Hepatocyte (in vitro differentiated cells): ENCODE measurements at regions not wholly inside any gene's neighbourhood (a gene's known extent, or its start where the extent isn't known, plus 50 kb on each side); places are given as distances from the start of the nearest gene placed in this dataset.

Experiments used
- DNase-seq: peaks from one replicate; pipeline ENCODE4 v3.0.0-alpha.2; 2016; ENCODE audit warnings: low spot score
- H2AFZ ChIP-seq: fragments of 200-600 bp; sonication (generic); 2 replicates; pipeline ENCODE4 v1.6.0; 2016; ENCODE audit warnings: antibody characterized with exemption, mild to moderate bottlenecking
- H3K27ac ChIP-seq: fragments of 200-600 bp; sonication (generic); 2 replicates; pipeline ENCODE4 v1.5.1; 2016; ENCODE audit warnings: mild to moderate bottlenecking
- H3K27me3 ChIP-seq: fragments of 200-600 bp; sonication (generic); 2 replicates; pipeline ENCODE4 v1.6.1; 2016
- H3K36me3 ChIP-seq: fragments of 200-600 bp; sonication (generic); replicated peaks from 2 replicates; pipeline ENCODE4 v1.5.1; 2016; ENCODE audit warnings: low read depth; ENCODE audit not compliant: insufficient read depth
- H3K4me1 ChIP-seq: fragments of 200-600 bp; sonication (generic); 2 replicates; pipeline ENCODE4 v1.5.1; 2016; ENCODE audit warnings: mild to moderate bottlenecking, moderate library complexity; ENCODE audit not compliant: insufficient read depth
- H3K4me2 ChIP-seq: fragments of 200-600 bp; sonication (generic); 2 replicates; pipeline ENCODE4 v1.6.0; 2016
- H3K4me3 ChIP-seq: fragments of 200-600 bp; sonication (generic); 2 replicates; pipeline ENCODE4 v1.5.1; 2016; ENCODE audit warnings: mild to moderate bottlenecking
- H3K79me2 ChIP-seq: fragments of 200-600 bp; sonication (generic); 2 replicates; pipeline ENCODE4 v1.6.0; 2017; ENCODE audit warnings: mild to moderate bottlenecking
- H3K9me2 ChIP-seq: fragments of 200-600 bp; sonication (generic); replicated peaks from 2 replicates; pipeline ENCODE4 v1.6.0; 2017; ENCODE audit warnings: mild to moderate bottlenecking; ENCODE audit not compliant: insufficient read depth
- H3K9me3 ChIP-seq: fragments of 200-600 bp; sonication (generic); 2 replicates; pipeline ENCODE4 v1.5.1; 2016; ENCODE audit warnings: low read depth, mild to moderate bottlenecking
- H4K20me1 ChIP-seq: fragments of 200-600 bp; sonication (generic); 2 replicates; pipeline ENCODE4 v1.6.0; 2016; ENCODE audit warnings: mild to moderate bottlenecking; ENCODE audit not compliant: insufficient read depth, poor library complexity, severe bottlenecking
- EZH2 ChIP-seq: fragments of 200-600 bp; sonication (generic); IDR thresholded peaks from 2 replicates; pipeline ENCODE4 v1.6.1; 2016; ENCODE audit warnings: antibody characterized with exemption, mild to moderate bottlenecking, borderline replicate concordance
- EZH2phosphoT487 ChIP-seq: fragments of 200-600 bp; sonication (generic); IDR thresholded peaks from one replicate; pipeline ENCODE4 v1.6.1; 2018; ENCODE audit warnings: antibody characterized with exemption, mild to moderate bottlenecking, low read depth, moderate library complexity; ENCODE audit not compliant: unreplicated experiment, severe bottlenecking
- WGBS: methylation state at CpG from one replicate; pipeline ENCODE4 v1.1.6; 2016; ENCODE audit warnings: low lambda C conversion rate; ENCODE audit errors: missing lambda C conversion rate; 5-methylcytosine and 5-hydroxymethylcytosine counted together
- TF ChIP-seq, protein P1 (sequence below): fragments of 200-600 bp; sonication (generic); IDR thresholded peaks from 2 replicates; pipeline ENCODE4 v1.5.1; 2016; ENCODE audit warnings: antibody characterized with exemption, mild to moderate bottlenecking; ENCODE audit not compliant: poor library complexity

DNA sequence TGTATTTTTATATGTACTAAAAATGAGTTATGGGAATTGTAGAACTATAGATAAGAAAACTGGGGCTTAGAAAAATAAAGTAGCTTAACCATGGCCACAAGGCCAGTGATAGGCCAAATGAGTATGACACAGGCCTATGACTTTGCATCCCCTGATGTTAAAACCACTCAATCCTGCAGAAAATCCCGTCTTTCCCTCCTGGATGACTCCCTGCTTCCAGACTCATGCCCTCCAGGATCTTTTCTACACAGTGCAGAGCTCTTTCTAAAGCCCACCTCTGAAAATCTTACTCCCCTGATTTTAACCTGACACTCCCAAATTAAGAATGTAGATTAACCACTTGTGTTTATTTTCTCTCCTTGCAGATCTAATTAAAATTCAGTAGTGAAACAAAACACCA is 489.2 kb upstream of the LRRN3 start:
- Histone ChIP-seq H4K20me1 (no peaks in the 10 kb centered on the region), H3K9me2 (no peaks in the 10 kb centered on the region), H3K36me3 (no peaks in the 10 kb centered on the region), H2AFZ (no peak overlapping the region), H3K9me3 (no peaks in the 10 kb centered on the region), H3K27me3 (no peaks in the 10 kb centered on the region), H3K4me2 (no peak overlapping the region), H3K79me2 (no peaks in the 10 kb centered on the region), H3K4me1 (no peaks in the 10 kb centered on the region), H3K27ac (no peak overlapping the region), H3K4me3 (no peak overlapping the region)
- WGBS = 63% methylated on average over 1 of the region's 1 CpG
- DNase-seq = no peak
- TF ChIP-seq, protein P1, sequence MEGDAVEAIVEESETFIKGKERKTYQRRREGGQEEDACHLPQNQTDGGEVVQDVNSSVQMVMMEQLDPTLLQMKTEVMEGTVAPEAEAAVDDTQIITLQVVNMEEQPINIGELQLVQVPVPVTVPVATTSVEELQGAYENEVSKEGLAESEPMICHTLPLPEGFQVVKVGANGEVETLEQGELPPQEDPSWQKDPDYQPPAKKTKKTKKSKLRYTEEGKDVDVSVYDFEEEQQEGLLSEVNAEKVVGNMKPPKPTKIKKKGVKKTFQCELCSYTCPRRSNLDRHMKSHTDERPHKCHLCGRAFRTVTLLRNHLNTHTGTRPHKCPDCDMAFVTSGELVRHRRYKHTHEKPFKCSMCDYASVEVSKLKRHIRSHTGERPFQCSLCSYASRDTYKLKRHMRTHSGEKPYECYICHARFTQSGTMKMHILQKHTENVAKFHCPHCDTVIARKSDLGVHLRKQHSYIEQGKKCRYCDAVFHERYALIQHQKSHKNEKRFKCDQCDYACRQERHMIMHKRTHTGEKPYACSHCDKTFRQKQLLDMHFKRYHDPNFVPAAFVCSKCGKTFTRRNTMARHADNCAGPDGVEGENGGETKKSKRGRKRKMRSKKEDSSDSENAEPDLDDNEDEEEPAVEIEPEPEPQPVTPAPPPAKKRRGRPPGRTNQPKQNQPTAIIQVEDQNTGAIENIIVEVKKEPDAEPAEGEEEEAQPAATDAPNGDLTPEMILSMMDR = no peak
- TF ChIP-seq EZH2 (no peak), EZH2phosphoT487 (no peak)

DNA sequence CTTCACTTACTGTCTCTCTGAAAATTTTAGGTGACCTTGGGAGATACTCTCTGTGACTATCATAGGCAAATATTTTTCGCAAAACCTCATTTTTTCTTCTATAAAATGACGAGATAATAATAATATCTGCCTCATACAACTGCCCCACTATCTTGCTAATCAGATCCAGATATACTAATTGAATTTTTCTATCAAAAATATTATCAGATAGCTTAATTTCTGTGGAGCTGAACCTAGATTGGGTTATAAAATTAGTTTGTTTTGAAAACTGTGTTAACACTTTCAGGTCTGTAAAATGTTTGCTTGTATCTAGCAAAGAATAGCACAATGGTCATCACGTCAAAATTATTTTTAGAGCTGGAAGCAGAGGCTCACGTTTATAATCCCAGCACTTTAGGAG is 486.7 kb upstream of the LRRN3 start:
- no peak overlapping the region for H3K4me2 ChIP-seq
- H4K20me1 ChIP-seq = no peaks in the 10 kb centered on the region
- H3K36me3 ChIP-seq = no peaks in the 10 kb centered on the region
- no peak for DNase-seq
- no peak overlapping the region for H2AFZ ChIP-seq
- WGBS = 85% methylated on average over 4 of the region's 4 CpGs
- H3K27ac ChIP-seq = no peak overlapping the region
- H3K27me3 ChIP-seq = no peaks in the 10 kb centered on the region
- H3K9me2 ChIP-seq = no peaks in the 10 kb centered on the region
- no peaks in the 10 kb centered on the region for H3K4me1 ChIP-seq
- no peaks in the 10 kb centered on the region for H3K9me3 ChIP-seq
- H3K79me2 ChIP-seq = no peaks in the 10 kb centered on the region
- no peak for TF ChIP-seq EZH2
- no peak for TF ChIP-seq EZH2phosphoT487
- TF ChIP-seq, protein P1 = no peak
- no peak overlapping the region for H3K4me3 ChIP-seq

DNA sequence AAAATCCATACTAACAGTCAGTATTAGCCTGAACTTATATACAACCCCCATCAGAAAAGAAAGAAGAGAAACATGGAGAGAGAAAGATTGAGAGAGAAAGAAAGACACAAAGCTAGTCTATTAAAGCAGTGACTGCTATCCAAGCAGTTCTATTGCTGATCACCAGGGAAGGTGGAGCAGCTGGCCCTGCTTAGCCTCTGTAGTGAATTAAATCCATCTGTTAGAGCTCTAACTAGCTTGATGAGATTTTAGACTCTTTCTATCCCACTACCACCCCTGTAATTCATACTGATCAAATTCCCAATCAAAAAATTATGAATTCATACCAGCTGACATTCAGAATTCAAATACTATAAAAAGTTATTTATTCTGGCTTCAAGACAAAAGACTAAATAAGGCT is 486.0 kb upstream of the LRRN3 start:
- Histone ChIP-seq H3K9me3 (no peaks in the 10 kb centered on the region), H3K4me1 (no peaks in the 10 kb centered on the region), H3K27me3 (no peaks in the 10 kb centered on the region), H2AFZ (no peak overlapping the region), H3K36me3 (no peaks in the 10 kb centered on the region), H3K27ac (no peak overlapping the region), H3K79me2 (no peaks in the 10 kb centered on the region), H4K20me1 (no peaks in the 10 kb centered on the region), H3K4me3 (no peak overlapping the region), H3K9me2 (no peaks in the 10 kb centered on the region), H3K4me2 (no peak overlapping the region)
- DNase-seq = no peak
- TF ChIP-seq EZH2 (no peak), EZH2phosphoT487 (no peak)
- TF ChIP-seq, protein P1 = no peak
